CD4-positive, alpha-beta T cell (primary cell): ENCODE measurements at regions not wholly inside any gene's neighbourhood (a gene's known extent, or its start where the extent isn't known, plus 50 kb on each side); places are given as distances from the start of the nearest gene placed in this dataset.

Source experiments
- ATAC-seq: fragments of 200-7000 bp; cut with Tn5 transposase; one replicate; pipeline ENCODE4 v1.10.0; 2022; ENCODE audit warnings: mild to moderate bottlenecking; ENCODE audit not compliant: poor library complexity
- CTCF ChIA-PET: fragments of 350-600 bp; sonication (Branson Sonifier 250); formaldehyde crosslinking; loops from one replicate; lab custom pipeline; 2021; ENCODE audit warnings: antibody characterized with exemption, inconsistent platforms; lab: Charles Lee
- POLR2A ChIA-PET: fragments of 350-600 bp; sonication (Branson Sonifier 250); formaldehyde crosslinking; loops from one replicate; lab custom pipeline; 2021; ENCODE audit warnings: antibody characterized with exemption, inconsistent platforms; lab: Charles Lee
- DNase-seq, 14 experiments: peaks; one replicate each; pipeline ENCODE4 v3.0.0-alpha.2; 2013 to 2020; ENCODE audit warnings: mixed read lengths in 2 of 14
- H3K27ac ChIP-seq, 2 donors: one replicate each; pipeline versions ENCODE4 v1.5.1 to v1.7.0; 2013; ENCODE audit warnings: low read length in 2 of 2, low read depth in 1 of 2, mild to moderate bottlenecking in 1 of 2
- H3K27me3 ChIP-seq, 2 experiments: 1 replicate in 1 of 2; 2 replicates in 1 of 2; pipeline versions ENCODE4 v1.6.1 to v1.7.0; 2013; ENCODE audit warnings: low read length in 2 of 2, control low read depth in 1 of 2, mild to moderate bottlenecking in 1 of 2, moderate library complexity in 1 of 2; ENCODE audit not compliant: insufficient read depth in 2 of 2, control insufficient read depth in 1 of 2
- H3K36me3 ChIP-seq: one replicate; pipeline ENCODE4 v1.6.1; 2013; ENCODE audit warnings: low read length, control low read depth; ENCODE audit not compliant: insufficient read depth
- H3K4me1 ChIP-seq: one replicate; pipeline ENCODE4 v1.6.1; 2013; ENCODE audit warnings: low read length, control low read depth; ENCODE audit not compliant: insufficient read depth
- H3K4me3 ChIP-seq: one replicate; pipeline ENCODE4 v1.5.1; 2013; ENCODE audit warnings: mild to moderate bottlenecking, low read length, moderate library complexity
- H3K9me3 ChIP-seq, 2 experiments: 1 replicate in 1 of 2; 2 replicates in 1 of 2; pipeline versions ENCODE4 v1.6.1 to v1.7.0; 2013; ENCODE audit warnings: low read length in 2 of 2, mild to moderate bottlenecking in 2 of 2, control low read depth in 1 of 2, moderate library complexity in 1 of 2; ENCODE audit not compliant: control insufficient read depth in 1 of 2, insufficient read depth in 1 of 2
- H3K27ac Mint-ChIP-seq: one replicate; pipeline ENCODE4 v1.8.0; 2020; ENCODE audit warnings: mixed read lengths
- H3K27me3 Mint-ChIP-seq: one replicate; pipeline ENCODE4 v1.8.0; 2021; ENCODE audit warnings: mixed read lengths
- H3K36me3 Mint-ChIP-seq: one replicate; pipeline ENCODE4 v1.8.0; 2021; ENCODE audit warnings: low read depth, mixed read lengths
- H3K4me1 Mint-ChIP-seq: one replicate; pipeline ENCODE4 v1.8.0; 2021; ENCODE audit warnings: low read depth, mixed read lengths
- H3K4me3 Mint-ChIP-seq: one replicate; pipeline ENCODE4 v1.8.0; 2020; ENCODE audit warnings: mild to moderate bottlenecking, mixed read lengths
- H3K9me3 Mint-ChIP-seq: one replicate; pipeline ENCODE4 v1.8.0; 2020; ENCODE audit warnings: mixed read lengths
- intact Hi-C, 2 experiments: fragments of 100-400 bp; cut with DNase I in 1 of 2; cut with micrococcal nuclease in 1 of 2; formaldehyde crosslinking; loops; one replicate each; pipeline versions ENCODE4 v1.15.1 to v1.9.0; 2023 to 2025; cut with DNase I, micrococcal nuclease
- TF ChIP-seq, protein P1 (sequence below): fragments of 200-600 bp; IDR thresholded peaks from one replicate; pipeline ENCODE4 v1.8.0; 2022; ENCODE audit warnings: antibody characterized with exemption, mild to moderate bottlenecking

DNA sequence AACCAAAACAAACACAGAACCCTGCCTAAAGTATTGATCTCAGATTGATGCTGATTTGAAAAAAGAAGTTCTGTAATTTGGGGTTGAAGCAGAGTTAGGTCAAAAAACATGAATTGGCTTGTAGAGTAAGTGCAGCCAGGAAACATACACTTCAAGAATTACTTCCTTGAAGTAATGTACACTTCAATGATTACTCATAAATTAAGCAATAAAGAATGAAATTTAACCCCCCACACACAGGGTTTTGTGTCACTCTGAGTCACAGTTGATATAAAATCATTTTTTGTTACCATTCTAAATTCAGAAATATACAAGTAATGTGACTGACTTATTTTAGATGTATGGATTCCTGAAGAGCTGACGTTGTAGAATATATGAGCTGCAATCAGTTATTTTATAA, 622.2 kb downstream of the POM121L12 start:
- Histone ChIP-seq H3K4me1 (no peaks in the 10 kb centered on the region), H3K9me3 (no peaks in the 10 kb centered on the region), H3K36me3 (no peaks in the 10 kb centered on the region), H3K27ac (no peak overlapping the region), H3K27me3 (no peaks in the 10 kb centered on the region), H3K4me3 (no peak overlapping the region)
- no peaks in the 10 kb centered on the region for H3K27me3 Mint-ChIP-seq
- ATAC-seq (no peak), DNase-seq (no peak)
- H3K27ac Mint-ChIP-seq = no peak overlapping the region
- H3K36me3 Mint-ChIP-seq = no peaks in the 10 kb centered on the region
- H3K4me3 Mint-ChIP-seq = no peak overlapping the region
- POLR2A ChIA-PET = no interaction called here
- CTCF ChIA-PET = no interaction called here
- H3K4me1 Mint-ChIP-seq = no peaks in the 10 kb centered on the region
- peaks cover 9% of the 10 kb centered on the region for H3K9me3 Mint-ChIP-seq
- intact Hi-C loops = no loop called here
- TF ChIP-seq, protein P1, sequence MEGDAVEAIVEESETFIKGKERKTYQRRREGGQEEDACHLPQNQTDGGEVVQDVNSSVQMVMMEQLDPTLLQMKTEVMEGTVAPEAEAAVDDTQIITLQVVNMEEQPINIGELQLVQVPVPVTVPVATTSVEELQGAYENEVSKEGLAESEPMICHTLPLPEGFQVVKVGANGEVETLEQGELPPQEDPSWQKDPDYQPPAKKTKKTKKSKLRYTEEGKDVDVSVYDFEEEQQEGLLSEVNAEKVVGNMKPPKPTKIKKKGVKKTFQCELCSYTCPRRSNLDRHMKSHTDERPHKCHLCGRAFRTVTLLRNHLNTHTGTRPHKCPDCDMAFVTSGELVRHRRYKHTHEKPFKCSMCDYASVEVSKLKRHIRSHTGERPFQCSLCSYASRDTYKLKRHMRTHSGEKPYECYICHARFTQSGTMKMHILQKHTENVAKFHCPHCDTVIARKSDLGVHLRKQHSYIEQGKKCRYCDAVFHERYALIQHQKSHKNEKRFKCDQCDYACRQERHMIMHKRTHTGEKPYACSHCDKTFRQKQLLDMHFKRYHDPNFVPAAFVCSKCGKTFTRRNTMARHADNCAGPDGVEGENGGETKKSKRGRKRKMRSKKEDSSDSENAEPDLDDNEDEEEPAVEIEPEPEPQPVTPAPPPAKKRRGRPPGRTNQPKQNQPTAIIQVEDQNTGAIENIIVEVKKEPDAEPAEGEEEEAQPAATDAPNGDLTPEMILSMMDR = no peak

DNA sequence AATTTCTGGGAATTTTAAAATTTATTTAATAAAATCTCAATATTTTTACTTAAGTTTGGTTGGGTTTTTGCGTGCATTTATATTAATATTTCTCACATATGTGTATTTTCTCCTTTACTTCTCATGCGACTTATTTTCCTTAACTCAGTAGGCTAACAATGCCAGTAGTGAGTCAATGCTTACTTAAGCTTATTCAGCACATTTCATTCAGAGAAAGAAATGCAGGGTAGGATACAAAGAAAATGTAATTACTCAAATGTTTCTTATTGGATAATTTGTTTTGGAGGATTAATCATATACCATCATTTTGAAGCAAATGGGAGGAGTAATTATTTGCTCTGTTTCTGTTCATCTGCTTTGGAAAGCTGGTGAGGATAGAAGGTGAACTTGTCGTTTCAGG, 623.5 kb downstream of the POM121L12 start:
- Mint-ChIP-seq H3K36me3 (no peaks in the 10 kb centered on the region), H3K4me3 (no peak overlapping the region), H3K9me3 (peaks cover 9% of the 10 kb centered on the region), H3K4me1 (no peaks in the 10 kb centered on the region), H3K27ac (no peak overlapping the region), H3K27me3 (no peaks in the 10 kb centered on the region)
- no peaks in the 10 kb centered on the region for H3K9me3 ChIP-seq
- H3K4me1 ChIP-seq = no peaks in the 10 kb centered on the region
- TF ChIP-seq, protein P1 = no peak
- intact Hi-C loops = no loop called here
- no peak for ATAC-seq
- no peak overlapping the region for H3K27ac ChIP-seq
- no peaks in the 10 kb centered on the region for H3K36me3 ChIP-seq
- H3K4me3 ChIP-seq = no peak overlapping the region
- H3K27me3 ChIP-seq = no peaks in the 10 kb centered on the region
- DNase-seq = no peak
- CTCF ChIA-PET = interaction anchor here (1.1 kb wide), 1 partner anchor 9 kb away, joined by 3 read pairs; no protein-coding TSS in a partner anchor
- POLR2A ChIA-PET = no interaction called here

DNA sequence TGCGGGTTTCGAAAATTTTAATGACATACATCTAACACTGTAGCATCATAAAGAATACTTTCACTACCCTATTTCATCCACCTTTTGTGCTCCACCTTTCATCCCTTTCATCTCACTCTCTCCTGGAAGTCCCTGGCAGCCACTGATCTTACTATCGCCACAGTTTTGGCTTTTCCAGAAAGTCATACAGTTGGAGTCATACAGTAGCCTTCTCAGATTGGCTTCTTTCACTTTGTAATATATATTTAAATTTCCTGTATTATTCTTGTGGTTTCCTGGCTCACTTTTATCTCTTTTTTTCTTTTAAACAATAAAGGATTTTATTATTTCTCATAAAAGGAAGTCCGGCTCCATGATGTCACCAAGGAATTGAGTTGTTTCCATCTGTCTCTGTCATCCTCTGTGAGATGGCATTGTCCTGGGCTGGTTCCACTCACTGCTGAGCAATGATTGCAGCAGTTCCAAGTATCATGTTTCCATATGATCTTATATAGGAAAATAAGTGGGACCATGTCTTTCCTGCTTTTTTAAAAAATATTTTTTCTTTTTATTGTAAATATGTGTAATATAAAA, 626.3 kb downstream of the POM121L12 start:
- Histone ChIP-seq H3K9me3 (no peaks in the 10 kb centered on the region), H3K4me3 (no peak overlapping the region), H3K27me3 (no peaks in the 10 kb centered on the region), H3K4me1 (no peaks in the 10 kb centered on the region), H3K27ac (no peak overlapping the region), H3K36me3 (no peaks in the 10 kb centered on the region)
- Mint-ChIP-seq H3K27me3 (no peaks in the 10 kb centered on the region), H3K36me3 (no peaks in the 10 kb centered on the region), H3K27ac (no peak overlapping the region), H3K4me1 (no peaks in the 10 kb centered on the region), H3K4me3 (no peak overlapping the region), H3K9me3 (peaks cover 12% of the 10 kb centered on the region)
- ChIA-PET POLR2A (no interaction called here), CTCF (no interaction called here)
- ATAC-seq = no peak
- TF ChIP-seq, protein P1 = no peak
- intact Hi-C loops = no loop called here
- DNase-seq = no peak
